Superior temporal gyrus (tissue), 1 donor: ENCODE measurements at regions not wholly inside any gene's neighbourhood (a gene's known extent, or its start where the extent isn't known, plus 50 kb on each side); places are given as distances from the start of the nearest gene placed in this dataset.

ENCODE experiments used
- DNase-seq: peaks from one replicate; pipeline ENCODE4 v3.0.0-alpha.2; 2016; ENCODE audit errors: extremely low spot score

DNA sequence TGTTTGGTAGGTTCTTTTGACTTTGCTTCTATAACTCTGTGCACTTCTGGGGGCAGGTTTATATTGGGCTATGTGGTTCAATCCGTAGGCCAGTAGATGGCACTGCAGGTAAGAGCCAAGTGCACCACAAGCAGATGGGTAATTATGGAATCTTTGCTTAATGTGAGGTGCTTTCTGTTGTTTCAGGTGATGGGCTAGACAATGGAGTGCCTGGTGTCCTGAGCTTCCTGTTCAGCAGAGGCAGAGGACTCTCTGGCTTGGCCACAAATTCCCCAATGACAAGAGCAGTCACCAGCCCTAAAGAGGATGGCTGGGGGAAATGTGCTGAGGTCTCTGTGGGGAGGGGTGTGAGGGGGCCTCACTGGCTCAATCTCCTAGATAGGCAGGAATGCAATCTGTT, 455.0 kb downstream of the CCSER2 start:
- DNase-seq, result peak; percentile 30

DNA sequence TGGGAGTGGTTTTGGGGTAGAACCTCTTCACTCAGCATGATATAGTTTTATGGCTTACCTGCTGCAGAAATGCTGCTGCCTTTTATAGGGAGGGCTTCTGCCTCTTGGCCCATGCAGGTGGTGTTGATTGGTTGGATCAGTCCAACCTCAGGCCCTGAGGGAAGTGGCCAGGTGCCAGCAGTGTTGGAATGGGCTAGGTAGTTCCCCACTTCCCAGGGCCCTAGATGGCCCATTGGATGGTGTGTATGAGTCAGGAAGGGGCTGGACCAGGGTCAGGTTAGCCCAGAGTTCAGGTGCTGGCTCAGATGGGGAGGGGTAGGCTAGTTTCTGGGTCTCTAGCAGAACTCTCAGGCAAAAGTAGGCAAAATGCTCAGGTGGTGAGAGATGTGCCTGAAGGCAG, 455.5 kb downstream of the CCSER2 start:
- DNase-seq, result no peak

DNA sequence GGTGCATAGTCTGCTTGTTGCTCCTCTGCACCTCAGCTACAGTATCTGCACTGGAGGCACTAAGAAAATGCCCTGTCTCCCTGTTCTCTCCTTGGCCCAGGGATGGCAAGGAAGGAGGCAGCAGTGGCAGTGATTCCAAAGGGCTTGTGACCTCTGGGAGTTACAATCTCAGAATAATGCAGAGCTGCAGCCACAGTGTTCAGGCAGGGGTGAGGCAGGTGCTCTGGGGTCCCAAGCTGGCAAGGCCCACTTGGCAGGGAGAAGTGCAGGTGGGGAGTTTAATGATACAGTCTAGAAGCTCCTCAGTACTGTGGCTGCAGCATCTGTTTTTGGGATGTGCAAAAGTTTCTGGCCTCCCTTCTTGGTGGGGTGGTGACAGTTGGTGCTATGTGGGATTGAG, 456.4 kb downstream of the CCSER2 start:
- DNase-seq, result no peak

DNA sequence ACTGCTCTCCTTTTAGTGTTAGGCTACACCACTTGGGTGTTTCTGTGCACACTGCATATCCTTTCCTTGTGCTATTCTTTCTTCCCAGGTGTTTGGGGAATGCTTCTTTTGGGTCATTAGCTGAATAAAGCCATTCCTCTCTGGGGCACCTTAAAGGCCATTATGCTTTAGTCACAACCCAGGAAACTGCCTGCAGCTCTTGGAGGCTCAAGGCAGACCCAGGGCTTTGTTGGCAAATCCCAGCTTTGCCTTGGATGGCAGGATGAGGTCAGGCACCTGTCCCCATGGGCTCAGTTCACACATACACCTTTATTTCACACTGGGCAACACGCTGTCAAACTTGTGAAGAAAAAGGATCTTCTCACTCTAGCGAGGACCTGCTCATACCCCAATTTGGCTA, 460.6 kb downstream of the CCSER2 start:
- no peak for DNase-seq

DNA sequence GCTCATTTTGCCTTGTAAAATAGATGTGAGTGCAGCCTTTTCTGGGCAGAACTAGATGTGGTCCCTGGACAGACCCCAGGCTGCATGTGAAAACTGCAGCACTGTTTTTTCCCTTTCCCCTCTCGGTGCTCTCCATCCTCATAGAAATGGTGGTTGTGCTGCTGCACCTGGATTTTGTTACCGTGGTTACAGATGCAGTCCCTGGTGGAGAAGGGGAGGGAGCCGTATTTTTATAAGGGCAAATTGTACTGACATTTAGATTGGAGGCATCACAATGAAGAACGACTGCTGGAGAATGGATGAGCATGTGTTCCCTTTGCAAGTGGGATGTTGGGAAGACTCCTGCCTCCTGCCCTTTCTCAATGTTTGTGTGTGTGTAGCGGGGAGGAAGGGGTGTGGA, 469.9 kb downstream of the CCSER2 start:
- DNase-seq, result no peak

DNA sequence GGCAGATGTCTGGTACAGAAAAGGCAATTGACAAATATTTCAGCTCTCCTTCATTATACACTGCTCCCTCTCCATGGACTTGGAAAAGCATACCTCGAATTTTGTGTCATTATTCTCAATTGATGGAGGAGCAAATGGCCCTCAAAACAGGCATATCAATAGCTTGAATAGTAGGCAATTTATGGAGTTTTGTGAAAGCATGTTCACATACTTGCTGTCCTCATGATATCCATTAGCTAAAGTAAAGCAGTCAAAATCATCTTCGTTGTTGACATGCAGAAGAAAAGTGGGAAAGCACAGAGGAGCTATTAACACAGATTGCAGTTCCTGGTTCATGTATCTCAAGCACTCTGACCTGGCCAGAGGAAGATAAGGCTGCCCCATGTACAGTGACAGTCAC, 472.8 kb downstream of the CCSER2 start:
- DNase-seq, result no peak

DNA sequence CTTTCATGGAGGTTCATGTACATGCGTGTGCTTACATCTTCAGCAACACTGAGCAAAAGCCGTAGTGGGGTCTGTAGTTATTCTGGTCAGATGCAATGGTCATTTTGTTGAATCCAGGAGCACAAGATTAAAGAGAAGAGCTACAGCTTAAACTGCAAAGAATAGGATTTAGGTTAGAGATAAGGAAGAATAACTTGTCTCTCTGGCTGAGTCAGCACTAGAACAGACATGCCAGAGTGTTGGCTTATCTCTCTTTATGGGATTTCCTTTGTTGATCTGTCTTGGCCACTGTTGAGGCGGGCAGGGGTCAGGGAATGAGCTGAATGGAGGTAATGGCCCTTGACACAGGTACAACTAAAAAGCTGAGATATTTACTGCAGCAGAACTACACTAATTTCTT, 473.5 kb downstream of the CCSER2 start:
- no peak for DNase-seq

DNA sequence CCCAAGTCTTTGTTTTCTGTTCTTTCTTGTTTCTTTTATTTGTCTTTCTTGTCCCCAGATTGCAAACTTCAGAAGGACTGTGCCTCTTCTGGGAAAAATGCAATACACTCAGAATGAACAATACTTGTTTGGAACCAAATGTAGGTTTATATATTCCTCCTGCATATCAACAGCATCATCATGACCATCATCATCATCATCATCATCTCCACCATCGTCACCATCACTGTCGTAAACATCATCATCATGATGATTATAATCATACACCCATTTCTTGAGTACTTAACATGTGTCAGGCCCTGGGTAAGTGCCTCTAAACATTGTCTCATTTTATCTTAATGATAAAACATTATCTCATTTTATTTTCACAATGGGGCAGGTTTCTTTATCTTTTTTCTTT, 476.8 kb downstream of the CCSER2 start:
- no peak for DNase-seq

DNA sequence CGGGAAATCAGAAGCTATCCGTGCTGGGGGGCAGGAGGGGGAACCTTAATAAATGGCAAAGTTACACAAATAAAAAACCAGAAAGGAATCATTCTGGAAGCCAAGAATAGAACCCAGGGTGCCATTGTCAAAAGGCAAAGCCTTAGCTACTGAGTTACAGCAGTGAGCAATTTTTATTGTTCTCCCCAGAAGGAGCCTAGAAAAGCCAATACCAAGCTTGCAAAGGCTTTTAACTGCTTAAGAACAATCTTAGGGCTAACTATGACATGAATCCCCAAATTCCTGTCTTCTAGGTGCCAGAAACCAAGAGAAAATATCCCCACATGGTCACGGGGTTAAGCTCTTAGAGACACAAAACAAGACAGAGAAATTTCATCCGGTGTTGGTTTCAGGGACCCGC, 482.7 kb downstream of the CCSER2 start:
- DNase-seq, result no peak

DNA sequence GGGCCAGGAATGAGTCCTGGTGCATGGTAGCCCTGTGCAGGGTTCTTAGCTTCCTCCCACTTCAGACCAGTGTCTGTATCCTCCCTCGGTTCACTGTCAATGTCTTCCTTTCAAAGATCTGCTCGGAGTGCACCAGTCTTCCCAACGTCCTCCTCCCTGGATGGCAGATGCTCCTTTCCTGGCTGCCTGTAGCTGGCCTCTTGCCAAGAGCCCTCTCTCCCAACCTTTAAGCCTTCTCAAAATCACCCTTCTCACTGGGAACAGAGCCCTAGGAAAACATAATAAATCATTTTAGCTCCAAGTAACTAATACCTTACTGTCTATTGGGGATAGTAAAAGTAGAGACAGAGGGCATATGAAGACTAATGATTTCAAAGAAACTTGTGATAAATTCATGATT, 490.6 kb downstream of the CCSER2 start:
- DNase-seq, result no peak

DNA sequence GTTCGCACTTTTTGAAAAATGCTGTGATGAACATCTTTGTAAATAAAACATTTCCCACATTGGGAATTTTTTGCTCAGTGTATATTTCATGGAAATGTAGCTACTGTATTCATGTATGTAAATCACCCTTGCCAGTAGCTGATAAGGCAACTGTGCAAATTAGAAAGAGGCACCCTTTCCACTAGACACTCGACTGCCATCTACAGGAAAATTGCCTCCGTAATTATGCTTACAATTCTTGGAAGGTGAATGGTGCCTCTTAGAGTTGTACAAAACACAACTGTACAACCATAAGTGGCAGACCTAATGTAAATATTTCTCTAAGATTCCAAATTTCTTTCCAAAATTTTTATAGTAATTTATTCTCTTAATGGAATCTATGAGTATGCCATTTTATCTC, 491.7 kb downstream of the CCSER2 start:
- DNase-seq, result peak; percentile 38

DNA sequence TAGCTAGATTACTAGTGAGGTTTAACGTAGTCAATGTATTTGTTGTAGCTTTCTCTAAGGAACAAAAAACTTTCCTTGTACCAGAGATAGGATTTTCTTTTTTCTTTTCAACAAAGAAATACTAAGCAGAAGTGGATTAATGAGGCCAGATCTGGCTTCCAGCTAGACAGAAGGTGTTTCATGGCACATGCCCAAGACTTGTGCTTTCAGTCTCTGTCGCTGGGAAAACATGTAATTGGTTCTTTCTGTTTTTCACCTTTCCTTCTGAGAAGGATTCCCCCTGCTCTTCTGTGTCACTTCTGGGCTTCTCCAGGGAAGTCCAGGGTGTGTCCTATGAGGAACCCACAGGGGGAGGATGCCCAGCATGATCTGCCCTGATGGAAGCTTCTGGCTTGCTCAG, 492.2 kb downstream of the CCSER2 start:
- no peak for DNase-seq

DNA sequence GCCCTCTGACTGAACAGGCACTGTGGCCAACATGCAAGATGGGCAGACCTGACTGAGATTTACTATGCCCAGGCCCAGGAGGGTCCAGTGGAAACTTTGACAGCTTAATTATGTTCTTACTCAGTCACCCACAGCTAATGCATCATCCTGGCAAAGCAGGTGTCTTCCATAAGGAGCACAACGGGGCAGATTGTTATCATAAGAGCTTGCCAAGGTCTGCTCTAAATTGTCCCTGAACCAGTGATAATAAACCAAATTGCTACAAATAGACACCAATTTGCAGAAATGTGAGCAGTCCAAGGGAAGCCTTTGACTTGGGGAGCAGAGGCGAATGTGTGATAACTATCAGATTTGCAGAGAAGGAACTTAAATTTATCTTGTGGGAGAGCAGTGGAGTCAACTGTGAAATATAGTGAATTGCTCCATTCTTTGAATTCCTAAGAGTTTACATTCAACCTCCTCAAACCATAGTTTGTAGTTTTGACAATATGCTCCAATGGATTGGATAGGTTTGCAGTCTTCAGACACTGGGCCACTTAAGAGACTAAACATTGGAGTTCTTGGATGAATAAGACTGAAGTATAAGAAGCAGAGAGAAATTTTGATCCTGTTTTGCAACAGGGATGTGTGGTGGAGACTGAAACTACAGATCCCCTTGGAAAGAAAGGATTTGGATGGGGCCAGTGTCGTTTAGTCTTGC, 494.7 kb downstream of the CCSER2 start:
- no peak for DNase-seq

DNA sequence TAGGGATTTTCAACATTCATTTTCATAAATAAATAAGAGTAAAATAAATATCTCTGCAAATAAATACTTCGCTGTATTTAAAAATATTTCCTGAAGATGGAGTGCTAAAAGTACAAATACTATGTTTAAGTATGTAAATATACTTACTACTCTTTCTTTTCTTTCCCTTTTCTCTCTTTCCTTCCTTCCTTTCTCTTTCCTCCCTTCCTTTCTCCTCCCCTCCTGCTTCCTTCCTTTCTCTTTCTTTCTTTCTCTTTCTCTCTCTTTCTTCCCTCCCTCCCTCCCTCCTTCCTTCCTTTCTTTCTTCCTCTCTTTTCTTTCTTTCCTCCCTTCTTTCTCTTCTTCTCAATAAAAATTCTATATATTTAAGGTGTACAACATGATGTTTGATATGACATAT, 496.1 kb downstream of the CCSER2 start:
- DNase-seq, result no peak

DNA sequence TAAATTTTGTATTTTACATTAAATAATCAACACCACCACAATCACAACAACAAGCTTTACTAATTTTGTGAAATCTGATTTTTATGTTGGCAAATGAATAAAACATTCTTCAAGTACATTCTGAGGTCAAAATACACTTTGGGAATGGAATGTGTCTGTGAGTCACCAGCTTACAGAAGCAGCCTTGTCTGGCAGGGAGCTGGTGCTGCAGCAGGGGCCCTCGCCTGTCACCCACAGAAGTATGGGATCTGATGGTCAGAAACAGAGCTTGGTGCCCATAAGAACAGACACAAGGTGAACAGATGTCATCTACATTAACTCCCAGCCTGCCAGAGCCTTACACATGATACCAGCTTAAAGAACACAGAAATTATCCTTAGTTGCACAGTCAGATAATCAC, 496.9 kb downstream of the CCSER2 start:
- DNase-seq, result no peak

DNA sequence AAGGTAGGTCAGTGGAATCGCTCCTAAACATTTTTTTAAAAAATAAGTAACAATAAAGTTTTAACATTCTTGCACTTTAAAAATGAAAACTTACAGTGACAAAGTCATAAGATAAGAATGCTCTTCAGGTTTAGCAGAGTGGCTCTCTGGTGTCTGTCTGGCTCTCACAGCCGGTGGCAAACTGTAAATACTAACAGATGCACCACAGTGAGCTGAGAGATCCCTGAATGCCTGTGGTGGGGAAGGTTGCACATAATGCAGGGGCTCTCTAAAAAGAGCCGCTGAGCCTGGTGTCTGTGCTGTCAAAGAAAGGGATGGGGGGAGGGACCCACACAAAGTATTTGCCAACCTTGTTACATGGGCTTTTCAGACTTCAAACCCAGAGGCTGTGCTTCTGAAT, 498.3 kb downstream of the CCSER2 start:
- no peak for DNase-seq

DNA sequence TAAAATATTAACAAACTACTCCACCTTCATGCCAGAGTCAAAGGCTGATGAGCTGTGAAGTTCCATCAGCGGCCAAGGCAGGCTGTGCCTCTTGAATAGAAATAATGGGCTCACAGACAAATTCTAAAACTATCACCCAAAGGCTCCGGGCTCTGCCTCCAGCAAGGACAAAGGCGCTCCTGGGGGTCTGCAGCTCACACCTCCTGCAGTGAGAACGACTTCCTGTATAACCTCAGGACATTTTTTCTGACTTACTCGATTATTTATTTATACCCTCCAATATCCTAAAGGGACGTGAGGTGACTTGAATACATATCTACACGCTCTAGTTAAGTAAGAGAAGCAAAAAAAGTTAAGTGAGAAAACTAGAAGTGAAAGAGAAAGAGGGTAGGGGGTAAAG, 500.7 kb downstream of the CCSER2 start:
- DNase-seq, result no peak

DNA sequence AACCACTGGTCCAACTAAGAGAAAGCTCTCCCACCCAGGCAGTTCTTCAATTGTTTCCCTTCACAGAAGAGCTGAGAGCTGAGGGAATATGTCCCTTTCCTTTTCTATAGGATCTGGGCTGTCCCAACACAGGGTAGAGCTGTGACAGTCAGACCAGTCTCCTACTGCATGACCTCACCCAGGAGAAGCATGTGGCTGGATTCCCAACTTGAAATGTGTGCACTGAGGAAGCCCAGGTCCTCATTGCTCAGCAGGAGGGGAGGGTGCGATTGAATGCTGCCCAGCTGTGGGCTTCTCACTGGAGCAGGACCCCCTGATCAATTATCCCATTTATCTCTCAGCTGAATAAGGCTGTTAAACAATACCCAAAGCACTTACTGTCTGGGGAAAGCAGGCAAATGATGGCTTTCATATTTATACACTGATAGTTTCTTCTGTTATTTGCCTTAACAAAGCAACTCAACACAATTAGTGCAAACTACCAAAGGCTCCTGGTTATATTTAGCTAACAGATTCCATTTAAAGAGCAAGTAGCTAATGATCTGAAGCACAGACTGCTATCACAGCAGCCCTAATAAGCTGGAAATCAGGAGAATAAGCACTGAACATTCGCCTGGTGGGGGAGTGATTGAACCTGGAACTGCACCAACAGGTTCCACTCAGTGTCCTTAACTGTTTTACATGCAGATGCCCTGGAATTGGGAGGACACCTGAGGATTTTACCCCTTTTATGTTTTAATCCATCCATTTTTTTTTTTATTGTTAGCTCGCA, 508.8 kb downstream of the CCSER2 start:
- no peak for DNase-seq

DNA sequence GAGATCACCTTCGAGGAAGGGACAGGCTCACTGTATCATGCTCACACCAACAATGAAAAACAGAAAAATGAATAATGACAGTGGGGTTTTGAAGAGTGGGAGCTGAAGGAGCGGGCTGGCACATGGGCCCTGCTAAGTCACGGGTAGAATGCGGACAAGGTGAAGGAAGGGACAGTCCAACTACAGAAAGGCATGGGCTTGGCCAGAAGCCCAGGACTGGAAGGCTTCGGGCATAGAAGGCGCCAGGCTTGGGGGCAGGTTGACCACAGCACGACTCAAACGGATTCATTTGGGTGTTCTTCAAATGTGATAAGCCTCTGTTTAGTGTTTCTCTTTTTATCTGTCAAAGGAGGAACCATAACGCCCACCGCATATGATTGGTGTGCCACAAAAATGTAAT, 509.5 kb downstream of the CCSER2 start:
- no peak for DNase-seq

DNA sequence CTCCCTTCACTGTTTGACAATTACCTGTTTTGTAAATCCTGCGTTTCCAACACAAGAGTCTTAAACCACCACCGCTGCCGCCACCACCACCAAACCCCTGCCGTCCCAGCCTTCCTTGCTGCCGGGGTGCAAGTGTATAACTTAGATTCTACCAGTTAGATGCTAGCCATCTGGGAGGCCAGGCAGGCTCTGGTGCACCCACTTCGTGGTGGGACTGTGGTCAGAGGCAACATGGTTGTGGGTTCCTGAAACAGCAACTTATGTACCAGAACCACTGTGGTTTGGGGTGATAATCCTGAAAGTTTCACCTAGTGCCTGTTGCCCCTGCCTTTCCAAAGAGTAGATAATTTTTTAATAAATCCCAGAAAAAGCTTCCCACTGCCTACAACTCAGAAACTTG, 510.5 kb downstream of the CCSER2 start:
- DNase-seq, result no peak

DNA sequence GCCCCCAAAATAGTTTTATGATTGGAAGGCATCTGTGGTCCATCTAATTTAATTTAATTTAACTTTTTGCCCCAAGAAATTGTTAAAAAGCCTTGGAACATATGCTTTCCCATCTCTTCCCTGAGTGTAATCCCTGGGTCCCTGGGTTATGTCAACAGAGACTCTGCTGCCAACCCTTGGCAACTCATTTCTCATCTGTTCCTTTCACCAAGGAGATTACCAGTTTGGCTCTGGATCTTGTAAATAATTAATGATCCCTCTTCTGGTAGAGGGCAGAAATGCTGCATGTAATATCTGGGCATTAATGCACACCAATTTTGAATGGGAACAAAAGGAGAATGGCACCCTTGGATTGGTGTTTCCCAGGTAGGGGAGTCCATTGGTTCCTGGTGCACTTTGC, 514.2 kb downstream of the CCSER2 start:
- DNase-seq, result no peak

DNA sequence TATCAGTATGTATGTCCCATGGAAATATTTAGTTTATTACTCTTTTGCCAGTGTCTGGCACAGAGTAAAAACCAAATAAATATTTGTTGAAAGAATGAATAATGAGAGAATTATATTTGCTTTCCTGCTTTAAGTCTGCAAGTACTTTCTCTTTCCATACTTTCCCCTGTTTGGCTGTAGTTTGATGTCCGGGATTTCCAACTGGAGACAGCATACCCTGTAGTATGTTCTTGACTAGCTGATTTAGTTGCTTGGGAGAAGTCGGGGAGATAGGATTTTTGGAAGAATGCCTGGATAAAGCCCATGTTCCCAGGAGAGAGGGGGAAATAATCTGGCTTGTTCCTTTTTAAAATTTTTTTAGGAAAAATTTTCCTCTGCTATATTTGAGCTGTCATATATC, 516.1 kb downstream of the CCSER2 start:
- no peak for DNase-seq

DNA sequence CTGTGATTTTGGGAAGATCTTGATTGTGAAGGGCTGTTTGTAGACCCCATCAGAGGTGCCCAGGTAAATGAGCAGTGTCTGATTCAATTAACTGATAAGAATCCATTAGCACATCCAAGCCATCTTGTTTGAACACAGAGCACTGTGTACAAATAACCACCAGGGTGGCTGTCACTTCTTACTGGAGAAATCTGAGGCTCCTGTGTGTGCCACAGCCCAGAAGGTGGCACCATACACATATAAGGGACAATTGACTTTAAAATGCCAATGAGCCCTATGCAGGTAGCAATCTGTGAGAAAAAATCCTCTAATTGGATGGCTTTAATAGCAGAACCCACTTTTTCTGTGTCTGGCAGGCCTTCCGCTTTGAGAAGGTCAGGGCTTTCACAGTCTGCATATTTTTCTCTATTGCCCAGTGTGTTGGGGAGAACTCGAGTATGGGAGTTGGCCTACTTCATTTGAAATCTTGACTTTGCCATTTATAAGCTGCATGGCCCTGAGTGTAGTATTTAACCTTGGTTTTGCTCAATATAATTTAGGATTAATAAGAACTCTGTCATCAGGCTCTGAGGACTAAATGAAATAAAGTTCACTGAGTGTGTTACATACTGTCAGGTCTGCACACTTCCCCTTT, 517.4 kb downstream of the CCSER2 start:
- peak; percentile 33 for DNase-seq
